Nephron progenitor cell (in vitro differentiated cells): ENCODE measurements at regions not wholly inside any gene's neighbourhood (a gene's known extent, or its start where the extent isn't known, plus 50 kb on each side); places are given as distances from the start of the nearest gene placed in this dataset.
"Not testable (repeated sequence)": the region's sequence is repeated elsewhere in the genome, so short reads cannot be mapped to it uniquely, and the experiment has no call there.

Source experiments
- DNase-seq: peaks from one replicate; pipeline ENCODE4 v3.0.0; 2021
- H3K27ac Mint-ChIP-seq: 2 replicates; pipeline ENCODE4 v1.8.0; 2021; ENCODE audit warnings: mild to moderate bottlenecking, moderate library complexity, mixed read lengths
- H3K27me3 Mint-ChIP-seq: 2 replicates; pipeline ENCODE4 v1.8.0; 2021; ENCODE audit warnings: mild to moderate bottlenecking, low read depth, mixed read lengths; ENCODE audit not compliant: poor library complexity
- H3K36me3 Mint-ChIP-seq: 2 replicates; pipeline ENCODE4 v1.8.0; 2021; ENCODE audit warnings: low read depth, mixed read lengths
- H3K4me1 Mint-ChIP-seq: 2 replicates; pipeline ENCODE4 v1.8.0; 2021; ENCODE audit warnings: mixed read lengths
- H3K4me3 Mint-ChIP-seq: 2 replicates; pipeline ENCODE4 v1.8.0; 2021; ENCODE audit warnings: mild to moderate bottlenecking, moderate library complexity, mixed read lengths
- H3K9me3 Mint-ChIP-seq: 2 replicates; pipeline ENCODE4 v1.8.0; 2021; ENCODE audit warnings: mild to moderate bottlenecking, moderate library complexity, mixed read lengths
- TF ChIP-seq, protein P1 (sequence below): fragments of 200-600 bp; sonication (generic); IDR thresholded peaks from 2 replicates; pipeline ENCODE4 v1.5.0; 2021; ENCODE audit warnings: antibody characterized with exemption

DNA sequence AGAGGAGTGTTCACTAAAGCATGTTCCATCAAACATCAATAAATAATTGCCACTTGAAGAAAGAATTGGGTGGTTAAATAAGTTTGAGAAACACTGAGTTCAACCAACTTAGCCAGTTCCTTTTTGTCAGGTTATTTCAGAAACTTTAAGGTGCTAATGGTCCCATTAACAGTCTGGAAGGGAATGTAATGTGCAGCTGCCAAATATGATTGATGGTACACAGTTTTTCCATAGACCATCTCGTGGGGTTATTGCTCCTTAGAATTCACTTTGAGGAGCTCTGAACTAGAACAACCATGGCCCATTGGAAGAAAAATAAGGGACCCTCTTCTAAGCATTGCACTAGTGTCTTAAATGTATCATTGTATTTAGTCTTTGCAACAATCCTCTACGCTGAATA lies 185.8 kb upstream of the NR2F2 start:
- Mint-ChIP-seq H3K27me3 (peaks cover 5% of the 10 kb centered on the region), H3K4me3 (no peak overlapping the region), H3K27ac (no peak overlapping the region), H3K9me3 (peaks cover 32% of the 10 kb centered on the region), H3K36me3 (peaks cover 40% of the 10 kb centered on the region), H3K4me1 (peaks cover 36% of the 10 kb centered on the region)
- no peak for DNase-seq
- TF ChIP-seq, protein P1, sequence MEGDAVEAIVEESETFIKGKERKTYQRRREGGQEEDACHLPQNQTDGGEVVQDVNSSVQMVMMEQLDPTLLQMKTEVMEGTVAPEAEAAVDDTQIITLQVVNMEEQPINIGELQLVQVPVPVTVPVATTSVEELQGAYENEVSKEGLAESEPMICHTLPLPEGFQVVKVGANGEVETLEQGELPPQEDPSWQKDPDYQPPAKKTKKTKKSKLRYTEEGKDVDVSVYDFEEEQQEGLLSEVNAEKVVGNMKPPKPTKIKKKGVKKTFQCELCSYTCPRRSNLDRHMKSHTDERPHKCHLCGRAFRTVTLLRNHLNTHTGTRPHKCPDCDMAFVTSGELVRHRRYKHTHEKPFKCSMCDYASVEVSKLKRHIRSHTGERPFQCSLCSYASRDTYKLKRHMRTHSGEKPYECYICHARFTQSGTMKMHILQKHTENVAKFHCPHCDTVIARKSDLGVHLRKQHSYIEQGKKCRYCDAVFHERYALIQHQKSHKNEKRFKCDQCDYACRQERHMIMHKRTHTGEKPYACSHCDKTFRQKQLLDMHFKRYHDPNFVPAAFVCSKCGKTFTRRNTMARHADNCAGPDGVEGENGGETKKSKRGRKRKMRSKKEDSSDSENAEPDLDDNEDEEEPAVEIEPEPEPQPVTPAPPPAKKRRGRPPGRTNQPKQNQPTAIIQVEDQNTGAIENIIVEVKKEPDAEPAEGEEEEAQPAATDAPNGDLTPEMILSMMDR, result no peak

DNA sequence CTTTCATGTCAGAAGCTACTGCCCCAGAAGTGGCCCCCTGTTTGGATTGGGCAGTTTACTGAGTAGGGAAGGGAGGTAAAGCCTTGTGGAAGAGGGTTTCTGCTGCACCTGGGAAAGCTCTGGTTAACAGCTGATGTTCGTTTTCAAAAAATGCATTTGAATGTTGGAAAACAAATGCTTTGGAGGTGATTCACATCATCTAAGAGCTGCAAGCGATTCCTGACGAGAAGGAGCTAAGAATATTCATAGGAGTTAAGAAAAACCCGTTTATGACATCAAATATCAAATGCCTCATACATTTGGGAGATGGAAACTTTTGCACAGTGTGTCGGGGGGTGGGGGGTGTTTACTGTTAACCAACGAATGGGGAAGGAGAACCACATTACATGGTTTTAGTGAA lies 183.8 kb upstream of the NR2F2 start:
- Mint-ChIP-seq H3K4me1 (peaks cover 53% of the 10 kb centered on the region), H3K27ac (no peak overlapping the region), H3K4me3 (no peak overlapping the region), H3K36me3 (peaks cover 20% of the 10 kb centered on the region), H3K27me3 (peaks cover 5% of the 10 kb centered on the region), H3K9me3 (peaks cover 17% of the 10 kb centered on the region)
- no peak for DNase-seq
- TF ChIP-seq, protein P1, result no peak

DNA sequence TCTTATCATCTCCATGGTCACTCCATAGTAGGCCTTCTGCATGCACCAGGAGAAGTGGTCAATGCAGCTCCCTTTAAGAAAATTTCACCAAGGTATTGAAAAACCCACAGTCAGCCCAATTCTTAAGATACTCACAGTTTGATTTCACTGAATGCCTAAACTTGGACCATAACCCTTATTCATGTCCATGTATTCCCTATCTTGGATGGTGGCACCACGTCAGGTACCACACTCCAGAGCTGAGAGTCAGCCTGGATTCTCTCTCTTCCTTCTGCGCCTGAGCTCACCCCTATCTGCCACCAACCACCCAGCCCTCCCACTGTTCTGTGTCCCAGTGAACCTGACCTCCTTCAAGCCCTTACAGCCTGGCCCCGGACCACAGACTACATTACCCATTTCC lies 183.2 kb upstream of the NR2F2 start:
- Mint-ChIP-seq H3K4me3 (no peak overlapping the region), H3K4me1 (peaks cover 53% of the 10 kb centered on the region), H3K36me3 (peaks cover 19% of the 10 kb centered on the region), H3K27ac (no peak overlapping the region), H3K27me3 (peaks cover 5% of the 10 kb centered on the region), H3K9me3 (peaks cover 17% of the 10 kb centered on the region)
- DNase-seq, result no peak
- TF ChIP-seq, protein P1, result no peak

DNA sequence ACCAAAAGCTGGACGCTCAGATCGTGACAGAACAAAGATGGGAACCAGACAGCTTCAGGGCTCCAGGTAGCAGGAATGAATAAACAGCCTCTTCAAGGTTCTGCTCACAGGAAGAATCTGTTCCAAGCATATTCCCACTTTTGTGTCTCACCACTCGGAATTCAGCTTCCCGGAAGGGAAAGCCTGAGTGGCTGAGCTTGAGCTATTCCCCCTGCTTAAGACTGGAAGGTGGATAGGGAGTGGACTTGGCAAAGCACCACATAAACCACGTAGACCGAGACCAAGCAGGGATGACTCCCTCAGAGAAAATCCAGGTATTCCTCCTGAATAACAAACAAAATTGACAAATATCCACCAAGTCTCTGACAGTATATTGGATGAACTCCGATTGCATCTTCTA lies 180.2 kb upstream of the NR2F2 start:
- TF ChIP-seq, protein P1, result no peak
- Mint-ChIP-seq H3K27me3 (peaks cover 3% of the 10 kb centered on the region), H3K27ac (peak overlapping the region; percentile 71), H3K9me3 (peaks cover 24% of the 10 kb centered on the region), H3K4me1 (peaks cover 45% of the 10 kb centered on the region), H3K4me3 (no peak overlapping the region), H3K36me3 (peaks cover 19% of the 10 kb centered on the region)
- no peak for DNase-seq

DNA sequence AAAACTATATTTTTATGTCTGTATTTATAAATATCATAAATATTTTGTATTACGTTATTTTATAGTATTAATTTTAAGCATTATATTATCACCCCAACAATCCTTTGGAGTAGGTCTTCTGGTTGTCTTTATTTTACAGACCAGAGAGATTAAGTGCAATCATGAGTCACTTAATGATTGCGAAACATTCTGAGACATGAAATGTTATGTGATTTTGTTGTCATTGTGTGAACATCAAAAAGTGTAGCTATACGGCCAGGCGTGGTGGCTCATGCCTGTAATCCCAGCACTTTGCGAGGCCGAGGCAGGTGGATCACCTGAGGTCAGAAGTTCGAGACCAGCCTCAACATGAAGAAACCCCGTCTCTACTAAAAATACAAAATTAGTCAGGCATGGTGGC lies 178.8 kb upstream of the NR2F2 start:
- peaks cover 20% of the 10 kb centered on the region for H3K9me3 Mint-ChIP-seq
- not testable (repeated sequence) for H3K4me3 Mint-ChIP-seq, H3K27me3 Mint-ChIP-seq, DNase-seq, H3K27ac Mint-ChIP-seq
- peaks cover 30% of the 10 kb centered on the region for H3K4me1 Mint-ChIP-seq
- H3K36me3 Mint-ChIP-seq, result peaks cover 23% of the 10 kb centered on the region

DNA sequence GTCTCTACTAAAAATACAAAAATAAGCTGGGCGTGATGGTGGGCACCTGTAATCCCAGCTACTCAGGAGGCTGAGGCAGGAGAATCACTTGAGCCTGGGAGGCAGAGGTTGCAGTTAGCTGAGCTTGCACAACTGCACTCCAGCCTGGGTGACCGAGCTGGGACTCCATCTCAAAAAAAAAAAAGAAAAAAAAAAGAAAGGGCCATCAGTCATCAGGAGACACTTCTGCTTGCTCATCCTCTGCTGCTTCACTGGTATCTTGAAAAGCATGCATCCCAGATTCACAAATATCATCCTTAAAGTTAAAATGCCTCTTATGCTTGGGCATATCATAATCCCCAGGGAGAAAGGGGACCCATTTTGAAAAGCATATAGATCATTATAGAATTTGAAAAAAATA lies 176.6 kb upstream of the NR2F2 start:
- TF ChIP-seq, protein P1, result no peak
- Mint-ChIP-seq H3K4me3 (no peak overlapping the region), H3K27ac (no peak overlapping the region), H3K27me3 (no peaks in the 10 kb centered on the region), H3K36me3 (peaks cover 29% of the 10 kb centered on the region), H3K9me3 (peaks cover 7% of the 10 kb centered on the region), H3K4me1 (peaks cover 28% of the 10 kb centered on the region)
- no peak for DNase-seq
